Stimulated activated CD8-positive, alpha-beta memory T cell treated with anti-CD3 and anti-CD28 coated beads, Interleukin-7, amount 100 ng/mL, for 48 hours (primary cell): ENCODE measurements at regions not wholly inside any gene's neighbourhood (a gene's known extent, or its start where the extent isn't known, plus 50 kb on each side); places are given as distances from the start of the nearest gene placed in this dataset.

Source experiments
- DNase-seq, 2 donors: peaks; one replicate each; pipeline ENCODE4 v3.0.0-alpha.2; 2020; ENCODE audit warnings: low read depth in 1 of 2; ENCODE audit errors: extremely low read depth in 1 of 2

DNA sequence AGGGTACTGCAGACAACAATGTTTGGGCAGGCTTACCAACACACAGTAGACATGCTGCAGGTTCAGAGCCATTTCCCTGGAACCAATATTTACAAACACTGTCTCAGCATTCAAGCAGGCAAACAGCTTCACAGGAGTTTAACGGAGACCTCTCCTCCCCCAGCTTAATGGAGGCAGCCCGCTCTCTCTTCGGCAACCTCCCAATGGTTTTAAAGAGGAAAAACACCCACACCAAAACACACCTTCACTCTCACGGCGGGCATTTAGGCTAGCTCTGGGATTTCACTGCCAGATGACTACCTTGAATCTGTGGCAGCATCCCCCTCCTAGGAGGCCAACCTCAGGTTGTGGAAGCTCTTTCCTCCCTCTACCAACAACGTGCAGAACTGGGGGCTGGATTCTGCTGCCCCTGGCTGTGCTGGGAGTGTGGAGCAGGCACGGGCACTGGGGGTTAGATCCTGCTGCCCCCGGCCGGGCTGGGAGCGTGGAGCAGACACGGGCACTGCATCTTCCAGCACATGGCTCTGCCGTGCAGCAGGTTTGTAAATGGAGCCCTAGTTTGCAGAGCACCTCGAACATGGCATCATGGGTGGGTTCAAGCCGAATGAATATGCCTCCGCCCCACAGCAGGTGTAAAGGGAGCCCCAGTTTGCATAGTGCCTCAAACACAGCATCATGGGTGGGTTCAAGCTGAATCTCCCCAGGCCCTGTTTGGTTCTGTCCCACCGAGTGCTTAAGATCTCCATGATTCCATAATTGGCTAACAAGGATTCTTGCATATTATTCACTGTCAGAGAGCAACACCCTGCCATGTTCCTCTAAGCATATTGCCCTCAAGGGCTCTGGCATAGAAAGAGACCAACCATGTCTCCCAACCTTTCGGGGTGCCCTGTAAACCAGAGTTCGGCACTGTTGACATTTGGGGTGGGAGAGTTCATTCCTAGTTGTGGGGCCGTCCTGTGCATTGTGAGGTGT, 86.4 kb downstream of the RBFOX3 start:
- no peak for DNase-seq

DNA sequence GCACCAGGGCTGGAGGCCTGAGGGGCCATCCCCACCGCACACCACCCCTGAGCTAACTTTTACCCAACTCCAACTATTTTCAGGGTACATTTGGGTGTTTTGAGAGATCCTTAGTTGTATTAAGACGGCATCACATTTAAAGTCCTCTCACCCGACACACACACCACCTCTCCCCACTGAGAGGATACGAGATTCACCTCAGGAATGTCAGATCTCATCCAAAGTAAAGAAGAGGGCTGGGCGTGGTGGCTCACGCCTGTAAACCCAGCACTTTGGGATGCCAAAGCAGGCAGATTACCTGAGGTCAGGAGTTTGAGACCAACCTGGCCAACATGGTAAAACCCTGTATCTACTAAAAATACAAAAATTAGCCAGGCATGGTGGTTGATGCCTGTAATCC, 88.4 kb downstream of the RBFOX3 start:
- no peak for DNase-seq

GRCh38 chr17:79521225-79521624, 89.6 kb downstream of the RBFOX3 start:
- no peak for DNase-seq

DNA sequence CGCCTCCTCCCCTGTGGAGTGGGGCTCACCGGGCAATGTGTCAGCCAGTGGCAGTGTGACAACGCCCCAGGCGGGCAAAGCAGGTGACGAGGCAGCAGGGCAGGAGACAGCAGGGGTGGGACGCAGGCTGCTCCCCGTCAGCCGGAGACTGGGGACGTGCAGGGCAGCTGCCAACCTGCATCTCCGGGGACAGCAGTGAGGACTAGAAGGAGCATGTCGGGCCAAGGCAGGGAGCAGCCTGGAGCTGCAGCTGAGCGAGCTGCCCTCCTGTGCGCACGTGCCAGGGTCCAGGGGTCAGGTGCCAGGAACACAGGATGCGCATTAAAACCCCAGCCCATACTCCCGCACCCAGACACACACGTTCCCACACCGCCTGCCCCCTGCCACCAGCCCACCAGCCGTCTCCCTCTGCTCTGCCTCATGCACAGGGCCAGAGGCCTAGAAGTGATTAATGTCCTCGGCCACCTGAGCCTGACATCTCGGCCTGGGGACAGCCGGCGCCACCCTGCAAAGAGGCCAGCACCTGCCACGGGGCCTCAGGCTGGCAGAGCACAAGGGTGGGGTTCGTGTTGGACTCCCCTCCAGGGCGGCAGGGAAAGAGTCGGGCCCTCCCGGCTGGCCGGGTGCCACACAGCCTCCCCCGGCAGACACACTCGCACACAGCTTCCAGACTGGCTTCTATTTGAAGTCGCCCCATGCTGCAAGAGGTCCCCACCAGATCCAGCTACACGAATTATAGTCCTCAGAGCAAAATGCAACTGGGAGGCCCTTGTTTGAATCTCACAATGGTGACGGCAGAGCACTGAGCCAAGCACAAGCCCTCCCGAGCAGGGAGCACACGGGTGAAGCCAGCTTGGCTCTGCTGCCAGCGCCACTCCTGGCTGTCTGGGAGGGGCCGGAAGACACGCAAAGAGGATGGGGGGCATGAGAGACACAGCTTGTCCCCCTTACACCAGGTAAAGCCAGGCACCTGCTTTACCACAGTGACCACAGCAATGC, 90.4 kb downstream of the RBFOX3 start:
- no peak for DNase-seq

GRCh38 chr17:79519601-79520000, 91.2 kb downstream of the RBFOX3 start:
- no peak for DNase-seq

GRCh38 chr17:79518585-79519523, 92.0 kb downstream of the RBFOX3 start:
- no peak for DNase-seq

GRCh38 chr17:79517827-79518584, 92.8 kb downstream of the RBFOX3 start:
- no peak for DNase-seq

- DNase-seq: no peak
Observed at GRCh38 chr17:79515646-79516571, 94.9 kb downstream of the RBFOX3 start.

DNA sequence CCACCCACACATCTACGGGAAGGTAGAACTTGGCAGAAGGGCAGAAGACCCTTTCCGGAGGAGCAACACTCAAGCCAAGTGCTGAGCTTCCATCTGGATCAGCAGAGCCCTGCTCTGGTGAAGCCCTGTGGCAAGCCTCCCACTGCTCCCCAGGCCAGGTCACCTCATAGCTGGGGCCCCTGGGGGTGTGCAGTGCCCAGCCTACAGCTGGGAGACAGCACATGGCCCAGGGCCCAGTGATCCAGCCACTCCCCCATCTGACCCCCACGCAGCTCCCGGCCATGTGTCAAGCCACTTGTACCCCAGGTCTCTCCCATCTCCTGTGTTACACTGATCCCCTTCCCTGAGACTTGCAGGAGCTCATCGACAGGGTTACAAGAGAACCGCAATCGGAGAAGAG, 95.7 kb downstream of the RBFOX3 start:
- no peak for DNase-seq

GRCh38 chr17:79513820-79514535, 96.9 kb downstream of the RBFOX3 start:
- DNase-seq: no peak

DNA sequence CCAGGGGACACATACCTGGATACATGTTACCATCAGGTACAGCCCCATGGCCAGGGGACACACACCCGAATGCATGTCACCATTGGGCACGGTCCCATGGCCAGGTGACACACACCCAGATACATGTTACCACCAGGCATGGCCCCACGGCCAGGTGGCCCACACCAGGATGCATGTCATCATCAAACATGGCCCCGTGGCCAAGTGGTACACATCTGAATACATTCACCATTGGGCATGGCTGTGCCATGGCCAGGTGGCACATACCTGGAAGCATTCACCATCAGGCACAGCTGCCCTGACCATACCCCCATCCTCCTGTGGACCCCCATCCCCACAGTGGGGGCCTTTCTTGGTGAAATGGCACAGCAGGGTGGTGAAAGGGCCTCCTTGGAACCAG, 97.6 kb downstream of the RBFOX3 start:
- DNase-seq: no peak

DNA sequence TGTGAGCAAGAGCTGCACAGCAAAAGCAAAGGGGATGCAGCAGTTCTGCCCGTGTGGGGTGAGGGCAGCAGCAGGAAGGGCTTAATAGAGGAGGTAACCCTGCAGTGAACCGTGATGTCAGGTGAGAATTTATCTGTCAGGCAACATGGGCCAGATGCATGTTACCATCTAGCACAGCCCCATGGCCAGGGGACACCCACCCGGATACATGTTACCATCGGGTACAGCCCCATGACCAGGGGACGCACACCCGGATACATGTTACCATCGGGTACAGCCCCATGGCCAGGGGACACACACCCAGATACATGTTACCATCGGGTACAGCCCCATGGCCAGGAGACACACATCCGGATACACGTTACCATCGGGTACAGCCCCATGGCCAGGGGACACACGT, 99.4 kb downstream of the RBFOX3 start:
- no peak for DNase-seq

DNA sequence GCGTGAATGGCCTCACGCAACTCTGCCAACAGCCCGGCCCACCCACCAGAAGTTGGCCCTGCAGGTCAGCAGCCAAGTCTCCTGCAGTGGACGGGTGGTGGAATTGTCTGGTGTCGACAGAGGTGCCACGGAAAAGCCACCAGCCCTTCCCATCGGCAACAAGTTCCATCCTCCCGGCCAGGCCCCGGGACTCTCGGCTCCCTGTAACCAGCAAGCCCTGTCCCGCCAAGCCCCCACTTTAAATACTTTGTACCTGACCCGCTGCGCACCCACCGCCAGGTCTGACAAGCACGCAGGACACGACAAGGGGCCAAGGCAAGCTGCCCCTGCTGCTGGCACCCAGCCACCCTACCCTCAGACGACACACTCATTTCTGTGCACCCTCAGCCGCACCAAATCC, 100.8 kb downstream of the RBFOX3 start:
- no peak for DNase-seq

GRCh38 chr17:79509490-79509889, 101.4 kb downstream of the RBFOX3 start:
- DNase-seq: no peak

DNA sequence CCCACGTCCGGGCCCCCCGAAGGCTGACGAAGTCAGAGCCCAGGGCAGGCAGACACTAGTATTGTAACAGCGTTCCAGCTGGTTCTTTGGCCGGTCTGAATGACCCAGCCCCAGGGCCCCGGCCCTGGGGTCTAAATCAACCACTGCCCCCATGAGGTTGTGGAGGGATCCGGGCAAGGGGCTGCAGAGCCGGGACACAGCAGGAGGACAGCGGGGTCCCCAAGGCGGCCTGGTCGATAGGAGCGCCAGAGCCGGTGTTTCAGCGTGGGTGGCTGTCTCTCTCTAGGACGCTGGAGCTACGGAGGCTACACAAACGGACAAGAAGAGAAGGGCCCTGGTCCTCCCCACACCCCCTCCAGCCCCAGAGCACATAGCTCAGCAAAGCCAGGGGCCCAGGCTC, 101.8 kb downstream of the RBFOX3 start:
- DNase-seq: no peak

DNA sequence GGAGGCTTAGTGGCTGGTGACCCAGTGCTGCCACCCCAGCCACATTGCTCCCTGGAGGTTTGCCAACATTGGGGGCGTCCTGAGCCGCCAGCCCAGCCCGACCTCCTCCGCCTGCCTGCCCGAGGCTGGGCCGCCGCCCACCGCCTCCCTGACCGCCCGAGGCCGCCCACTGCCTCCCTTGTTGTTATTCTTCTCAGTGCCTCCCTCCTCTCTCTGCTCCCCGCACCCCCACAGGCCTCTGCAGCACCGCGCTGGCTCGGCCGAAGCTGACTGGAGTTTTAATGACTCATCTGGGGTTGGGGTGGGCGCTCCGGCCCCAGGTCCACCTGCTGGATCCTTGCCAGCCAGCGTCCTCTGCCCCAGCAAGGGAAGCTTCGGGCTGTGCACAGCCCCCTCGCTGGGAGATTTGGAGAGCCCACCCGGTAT, 102.5 kb downstream of the RBFOX3 start:
- no peak for DNase-seq

GRCh38 chr17:79506955-79507354, 103.9 kb downstream of the RBFOX3 start:
- DNase-seq: no peak
